LNCaP clone FGC (cell line): ENCODE measurements at regions not wholly inside any gene's neighbourhood (a gene's known extent, or its start where the extent isn't known, plus 50 kb on each side); places are given as distances from the start of the nearest gene placed in this dataset.
A peak's percentile ranks its signal among the peaks of the same experiment; 100 is the strongest.
"Not testable (repeated sequence)": the region's sequence is repeated elsewhere in the genome, so short reads cannot be mapped to it uniquely, and the experiment has no call there.

ENCODE experiments used
- DNase-seq: peaks from one replicate; pipeline ENCODE4 v3.0.0-alpha.2; 2011; ENCODE audit warnings: low read depth
- H3K4me3 ChIP-seq: 2 replicates; pipeline ENCODE4 v1.5.1; 2011; ENCODE audit warnings: mild to moderate bottlenecking, low read depth, low read length, control low read depth
- TF ChIP-seq, protein P1 (sequence below): IDR thresholded peaks from 2 replicates; pipeline ENCODE4 v1.5.1; 2012; ENCODE audit warnings: mild to moderate bottlenecking; ENCODE audit not compliant: control insufficient read depth, insufficient read depth; ENCODE audit errors: extremely low read depth

- no peak overlapping the region for H3K4me3 ChIP-seq
- no peak for DNase-seq
- TF ChIP-seq, protein P1, sequence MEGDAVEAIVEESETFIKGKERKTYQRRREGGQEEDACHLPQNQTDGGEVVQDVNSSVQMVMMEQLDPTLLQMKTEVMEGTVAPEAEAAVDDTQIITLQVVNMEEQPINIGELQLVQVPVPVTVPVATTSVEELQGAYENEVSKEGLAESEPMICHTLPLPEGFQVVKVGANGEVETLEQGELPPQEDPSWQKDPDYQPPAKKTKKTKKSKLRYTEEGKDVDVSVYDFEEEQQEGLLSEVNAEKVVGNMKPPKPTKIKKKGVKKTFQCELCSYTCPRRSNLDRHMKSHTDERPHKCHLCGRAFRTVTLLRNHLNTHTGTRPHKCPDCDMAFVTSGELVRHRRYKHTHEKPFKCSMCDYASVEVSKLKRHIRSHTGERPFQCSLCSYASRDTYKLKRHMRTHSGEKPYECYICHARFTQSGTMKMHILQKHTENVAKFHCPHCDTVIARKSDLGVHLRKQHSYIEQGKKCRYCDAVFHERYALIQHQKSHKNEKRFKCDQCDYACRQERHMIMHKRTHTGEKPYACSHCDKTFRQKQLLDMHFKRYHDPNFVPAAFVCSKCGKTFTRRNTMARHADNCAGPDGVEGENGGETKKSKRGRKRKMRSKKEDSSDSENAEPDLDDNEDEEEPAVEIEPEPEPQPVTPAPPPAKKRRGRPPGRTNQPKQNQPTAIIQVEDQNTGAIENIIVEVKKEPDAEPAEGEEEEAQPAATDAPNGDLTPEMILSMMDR: no peak
Observed at GRCh38 chr12:112677050-112677765, 114.3 kb upstream of the RPH3A start.

GRCh38 chr12:112680993-112681392, 110.6 kb upstream of the RPH3A start:
- H3K4me3 ChIP-seq: no peak overlapping the region
- TF ChIP-seq, protein P1: no peak
- no peak for DNase-seq

- no peak overlapping the region for H3K4me3 ChIP-seq
- TF ChIP-seq, protein P1: no peak
- no peak for DNase-seq
Observed at GRCh38 chr12:112682586-112682985, 109.0 kb upstream of the RPH3A start.

DNA sequence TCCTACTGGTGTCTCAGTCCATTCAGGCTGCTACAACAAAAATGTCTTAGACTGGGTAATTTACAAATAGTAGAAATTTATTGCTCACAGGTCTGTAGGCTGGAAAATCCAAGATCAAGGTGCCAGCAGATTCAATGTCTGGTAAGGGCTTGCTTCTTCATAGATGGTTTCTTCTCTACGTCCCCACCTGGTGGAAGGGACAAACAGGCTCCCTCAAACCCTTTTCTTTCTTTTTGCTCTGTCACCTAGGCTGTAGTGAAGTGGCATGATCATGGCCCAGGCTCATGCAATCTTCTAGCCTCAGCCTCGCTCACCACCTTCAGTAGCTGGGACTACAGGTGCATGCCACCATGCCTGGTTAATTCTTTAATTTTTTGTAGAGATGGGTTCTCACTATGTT, 106.8 kb upstream of the RPH3A start:
- no peak overlapping the region for H3K4me3 ChIP-seq
- TF ChIP-seq, protein P1: no peak
- no peak for DNase-seq

GRCh38 chr12:112685321-112685720, 106.2 kb upstream of the RPH3A start:
- TF ChIP-seq, protein P1: no peak
- DNase-seq: no peak
- no peak overlapping the region for H3K4me3 ChIP-seq

DNA sequence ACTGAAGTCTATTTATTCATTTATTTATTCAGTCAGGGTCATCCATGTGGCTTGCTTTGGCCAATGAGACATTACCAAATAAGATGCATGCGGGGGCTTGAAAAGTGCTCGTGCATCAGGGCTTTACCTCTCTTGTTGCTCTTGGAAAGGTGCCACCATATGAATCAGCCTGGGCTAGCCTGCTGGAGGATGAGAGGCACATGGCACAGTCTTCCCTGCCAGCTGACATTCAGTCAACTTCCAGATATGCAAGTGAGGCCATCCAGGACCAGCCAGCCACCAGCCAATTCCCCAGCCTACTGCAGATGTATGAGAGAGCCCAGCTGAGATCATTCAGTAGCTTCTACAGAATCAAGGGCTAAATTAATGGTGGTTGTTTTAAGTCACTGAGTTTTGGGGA, 105.2 kb upstream of the RPH3A start:
- DNase-seq: peak; percentile 4
- TF ChIP-seq, protein P1: no peak
- no peak overlapping the region for H3K4me3 ChIP-seq

DNA sequence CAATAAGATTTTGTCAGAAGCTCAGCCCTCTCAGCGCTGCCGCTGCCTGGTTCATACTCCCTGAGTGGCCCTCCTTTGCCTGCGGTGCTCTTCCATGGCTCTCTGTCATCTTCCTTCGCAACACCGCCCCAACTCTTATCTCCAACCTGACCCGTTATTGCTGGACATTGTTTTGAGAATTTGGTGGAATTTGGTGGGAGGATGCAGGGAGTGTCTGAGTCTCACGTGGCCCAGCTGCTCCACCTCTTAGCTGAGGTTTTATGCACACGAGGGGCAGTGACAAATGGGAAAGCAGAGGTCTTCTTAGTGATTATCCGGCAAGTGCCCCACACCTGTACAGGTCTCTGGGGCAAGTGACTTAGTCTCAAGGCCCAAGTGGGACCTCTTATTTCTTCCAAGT, 97.5 kb upstream of the RPH3A start:
- DNase-seq: no peak
- TF ChIP-seq, protein P1: no peak

DNA sequence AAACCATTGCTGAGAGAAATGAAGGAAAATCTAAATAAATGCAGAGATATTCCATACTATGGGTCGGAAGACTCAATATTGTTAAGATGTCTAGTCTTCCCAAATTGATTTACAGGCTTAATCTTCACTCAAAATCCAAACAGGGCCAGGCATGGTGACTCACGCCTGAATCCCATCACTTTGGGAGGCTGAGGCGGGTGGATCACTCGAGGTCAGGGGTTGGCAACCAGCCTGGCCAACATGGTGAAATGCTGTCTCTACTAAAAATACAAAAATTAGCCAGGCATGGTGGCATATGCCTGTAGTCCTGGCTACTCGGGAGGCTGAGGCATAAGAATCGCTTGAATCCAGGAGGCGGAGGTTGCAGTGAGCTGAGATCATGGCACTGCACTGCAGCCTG, 94.1 kb upstream of the RPH3A start:
- not testable (repeated sequence) for DNase-seq, H3K4me3 ChIP-seq

More for the DNA sequence above, 97.5 kb upstream of the RPH3A start:
- H3K4me3 ChIP-seq: no peak overlapping the region
